ENCODE measurements at regions not wholly inside any gene's neighbourhood (a gene's known extent, or its start where the extent isn't known, plus 50 kb on each side); places are given as distances from the start of the nearest gene placed in this dataset.

DNA sequence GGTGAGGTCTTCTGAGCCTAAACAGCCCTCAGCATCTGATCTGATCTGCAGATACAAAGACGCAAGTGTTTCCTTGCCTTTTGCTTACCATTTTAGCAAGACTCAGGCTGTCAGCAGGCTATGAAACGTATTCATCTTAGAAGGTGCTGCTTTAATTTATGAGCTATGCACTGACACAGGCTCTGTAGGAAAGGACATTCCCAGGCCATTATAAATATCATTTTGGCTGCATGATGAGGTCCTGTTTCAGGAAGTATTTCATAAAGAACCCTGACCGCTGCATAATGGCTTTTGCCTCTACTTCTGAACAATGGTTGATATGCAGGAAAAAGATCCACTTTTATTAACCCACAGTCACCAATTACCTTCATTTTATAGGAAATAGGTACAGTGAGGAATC, 98.4 kb upstream of the CAST start:
- Histone ChIP-seq H3K9ac (ENCODE audit: low read depth, low read length, poor library complexity, severe bottlenecking) (no peak overlapping the region), H2AFZ (ENCODE audit: low read length) (no peak overlapping the region), H3K4me1 (ENCODE audit: insufficient read depth, low read length, poor library complexity, severe bottlenecking) (peaks cover 26% of the 10 kb centered on the region), H3K9me3 (ENCODE audit: insufficient read depth, low read depth, low read length) (no peaks in the 10 kb centered on the region), H3K79me2 (ENCODE audit: insufficient read depth, low read length) (no peaks in the 10 kb centered on the region), H3K27me3 (ENCODE audit: insufficient read depth, low read length, poor library complexity, severe bottlenecking) (no peaks in the 10 kb centered on the region), H3K36me3 (ENCODE audit: insufficient read depth, low read length) (no peaks in the 10 kb centered on the region), H3K4me2 (ENCODE audit: low read depth, low read length, poor library complexity, severe bottlenecking) (no peak overlapping the region), H3K9me2 (replicated peaks; ENCODE audit: low read depth, low read length) (no peaks in the 10 kb centered on the region), H3K4me3 (ENCODE audit: low read length, poor library complexity, severe bottlenecking) (no peak overlapping the region), H3F3A (ENCODE audit: low read depth) (no peaks in the 10 kb centered on the region), H4K20me1 (ENCODE audit: insufficient read depth, low read length, poor library complexity, severe bottlenecking) (no peaks in the 10 kb centered on the region)
- no peak for TF ChIP-seq EZH2phosphoT487 (IDR thresholded peaks at IDR 0.05; ENCODE audit: borderline replicate concordance)
- TF ChIP-seq, protein P1, sequence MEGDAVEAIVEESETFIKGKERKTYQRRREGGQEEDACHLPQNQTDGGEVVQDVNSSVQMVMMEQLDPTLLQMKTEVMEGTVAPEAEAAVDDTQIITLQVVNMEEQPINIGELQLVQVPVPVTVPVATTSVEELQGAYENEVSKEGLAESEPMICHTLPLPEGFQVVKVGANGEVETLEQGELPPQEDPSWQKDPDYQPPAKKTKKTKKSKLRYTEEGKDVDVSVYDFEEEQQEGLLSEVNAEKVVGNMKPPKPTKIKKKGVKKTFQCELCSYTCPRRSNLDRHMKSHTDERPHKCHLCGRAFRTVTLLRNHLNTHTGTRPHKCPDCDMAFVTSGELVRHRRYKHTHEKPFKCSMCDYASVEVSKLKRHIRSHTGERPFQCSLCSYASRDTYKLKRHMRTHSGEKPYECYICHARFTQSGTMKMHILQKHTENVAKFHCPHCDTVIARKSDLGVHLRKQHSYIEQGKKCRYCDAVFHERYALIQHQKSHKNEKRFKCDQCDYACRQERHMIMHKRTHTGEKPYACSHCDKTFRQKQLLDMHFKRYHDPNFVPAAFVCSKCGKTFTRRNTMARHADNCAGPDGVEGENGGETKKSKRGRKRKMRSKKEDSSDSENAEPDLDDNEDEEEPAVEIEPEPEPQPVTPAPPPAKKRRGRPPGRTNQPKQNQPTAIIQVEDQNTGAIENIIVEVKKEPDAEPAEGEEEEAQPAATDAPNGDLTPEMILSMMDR (conservative IDR thresholded peaks at IDR 0.05; ENCODE audit: low read length) = no peak

DNA sequence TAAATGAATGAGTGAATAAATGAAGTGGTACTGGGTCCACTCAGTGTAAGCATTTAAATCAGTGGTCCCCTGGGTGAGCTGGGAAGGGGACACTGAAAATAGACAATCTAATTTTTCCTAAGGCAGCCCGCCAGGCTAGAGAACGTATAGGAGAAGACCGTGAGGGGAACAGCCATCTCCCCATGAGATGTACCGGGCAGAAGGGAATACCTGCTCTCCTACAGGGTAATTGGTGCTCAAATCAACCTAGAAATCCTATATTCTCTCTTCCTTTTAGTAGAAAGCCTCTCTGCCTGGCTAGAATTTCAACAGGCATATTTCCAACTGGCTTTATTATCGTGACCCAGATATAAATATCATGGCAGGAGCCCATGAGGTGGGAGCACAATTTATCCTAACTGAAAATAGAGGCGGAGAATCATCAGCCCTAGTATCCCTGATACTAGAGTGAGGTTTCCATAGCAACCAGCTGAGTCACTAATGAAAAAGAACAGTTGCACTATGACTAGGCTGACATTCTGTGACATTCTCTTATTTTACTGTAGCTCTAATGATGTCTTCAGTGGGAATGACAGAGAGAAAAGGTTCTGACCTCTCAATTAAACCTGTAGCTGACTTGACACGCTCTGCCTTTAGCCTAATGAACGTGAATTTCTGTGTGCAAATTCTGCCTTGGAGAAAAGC, 96.5 kb upstream of the CAST start:
- Histone ChIP-seq H3K9ac (ENCODE audit: low read depth, low read length, poor library complexity, severe bottlenecking) (peak overlapping the region; percentile 43), H2AFZ (ENCODE audit: low read length) (no peak overlapping the region), H3K9me2 (replicated peaks; ENCODE audit: low read depth, low read length) (no peaks in the 10 kb centered on the region), H3K4me1 (ENCODE audit: insufficient read depth, low read length, poor library complexity, severe bottlenecking) (peaks cover 33% of the 10 kb centered on the region), H4K20me1 (ENCODE audit: insufficient read depth, low read length, poor library complexity, severe bottlenecking) (no peaks in the 10 kb centered on the region), H3K9me3 (ENCODE audit: insufficient read depth, low read depth, low read length) (no peaks in the 10 kb centered on the region), H3K4me2 (ENCODE audit: low read depth, low read length, poor library complexity, severe bottlenecking) (peak overlapping the region; percentile 62), H3K27me3 (ENCODE audit: insufficient read depth, low read length, poor library complexity, severe bottlenecking) (no peaks in the 10 kb centered on the region), H3K4me3 (ENCODE audit: low read length, poor library complexity, severe bottlenecking) (no peak overlapping the region), H3F3A (ENCODE audit: low read depth) (no peaks in the 10 kb centered on the region), H3K79me2 (ENCODE audit: insufficient read depth, low read length) (no peaks in the 10 kb centered on the region), H3K36me3 (ENCODE audit: insufficient read depth, low read length) (no peaks in the 10 kb centered on the region)
- TF ChIP-seq, protein P1 (conservative IDR thresholded peaks at IDR 0.05; ENCODE audit: low read length) = no peak
- TF ChIP-seq EZH2phosphoT487 (IDR thresholded peaks at IDR 0.05; ENCODE audit: borderline replicate concordance) = no peak

DNA sequence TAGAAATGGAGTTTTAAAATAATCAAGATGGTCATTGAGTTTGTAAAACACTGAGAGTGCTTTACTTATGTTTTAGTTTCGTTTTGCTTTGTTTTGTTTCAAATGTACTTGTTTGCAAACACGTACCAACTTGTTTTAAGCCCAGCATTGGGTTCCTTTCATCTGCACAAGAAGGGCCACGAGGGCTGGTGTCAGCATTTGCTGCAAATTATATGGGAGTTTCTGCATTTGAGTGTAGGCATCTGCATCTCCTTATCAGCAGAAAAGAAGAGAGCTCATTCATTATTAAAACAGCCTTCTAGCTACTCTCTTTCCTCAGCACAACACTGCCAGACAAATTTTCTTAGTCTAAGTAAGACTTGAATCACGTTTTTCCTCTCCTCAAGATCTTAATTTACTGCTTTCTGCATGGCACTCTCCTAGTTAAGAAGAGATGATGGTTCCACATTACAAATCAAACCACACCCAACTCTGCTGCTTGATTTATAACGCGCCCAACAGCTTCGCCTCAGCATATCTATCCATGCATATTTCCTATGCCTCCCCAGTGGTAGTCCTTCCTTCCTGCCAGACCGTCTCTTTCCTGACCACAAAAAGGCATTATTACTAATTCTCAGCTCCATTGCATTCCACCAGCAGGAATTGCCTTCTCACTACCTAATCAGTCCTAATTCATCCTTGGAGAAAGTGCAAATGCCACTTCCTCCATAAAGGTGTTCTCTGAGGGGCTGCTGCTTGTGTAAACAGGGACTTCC, 95.2 kb upstream of the CAST start:
- H4K20me1 ChIP-seq (ENCODE audit: insufficient read depth, low read length, poor library complexity, severe bottlenecking) = no peaks in the 10 kb centered on the region
- H3K9ac ChIP-seq (ENCODE audit: low read depth, low read length, poor library complexity, severe bottlenecking) = peak overlapping the region; percentile 43
- no peaks in the 10 kb centered on the region for H3K36me3 ChIP-seq (ENCODE audit: insufficient read depth, low read length)
- H3K4me3 ChIP-seq (ENCODE audit: low read length, poor library complexity, severe bottlenecking) = peak overlapping the region; percentile 43
- H3K9me2 ChIP-seq (replicated peaks; ENCODE audit: low read depth, low read length) = no peaks in the 10 kb centered on the region
- H3K4me2 ChIP-seq (ENCODE audit: low read depth, low read length, poor library complexity, severe bottlenecking) = peak overlapping the region; percentile 62
- H3K9me3 ChIP-seq (ENCODE audit: insufficient read depth, low read depth, low read length) = no peaks in the 10 kb centered on the region
- H3F3A ChIP-seq (ENCODE audit: low read depth) = no peaks in the 10 kb centered on the region
- TF ChIP-seq, protein P1 (conservative IDR thresholded peaks at IDR 0.05; ENCODE audit: low read length) = no peak
- TF ChIP-seq EZH2phosphoT487 (IDR thresholded peaks at IDR 0.05; ENCODE audit: borderline replicate concordance) = no peak
- peaks cover 33% of the 10 kb centered on the region for H3K4me1 ChIP-seq (ENCODE audit: insufficient read depth, low read length, poor library complexity, severe bottlenecking)
- no peaks in the 10 kb centered on the region for H3K79me2 ChIP-seq (ENCODE audit: insufficient read depth, low read length)
- H3K27me3 ChIP-seq (ENCODE audit: insufficient read depth, low read length, poor library complexity, severe bottlenecking) = no peaks in the 10 kb centered on the region
- peak overlapping the region; percentile 53 for H2AFZ ChIP-seq (ENCODE audit: low read length)

All from Loucy (cell line).